Sigmoid colon (tissue), 4 donors: ENCODE measurements at regions not wholly inside any gene's neighbourhood (a gene's known extent, or its start where the extent isn't known, plus 50 kb on each side); places are given as distances from the start of the nearest gene placed in this dataset.

ENCODE experiments used
- POLR2AphosphoS5 ChIP-seq, 4 donors: sonication (generic); formaldehyde crosslinking; IDR thresholded peaks; one replicate each; pipeline ENCODE4 v1.6.1; 2017; ENCODE audit warnings: antibody characterized with exemption in 4 of 4
- TF ChIP-seq, protein P1 (sequence below), 4 experiments: fragments of 450-650 bp in 3 of 4; fragments of 200-600 bp in 1 of 4; IDR thresholded peaks; one replicate each; pipeline ENCODE4 v1.5.1; 2016 to 2019; ENCODE audit warnings: antibody characterized with exemption in 4 of 4, mild to moderate bottlenecking in 3 of 4, moderate library complexity in 2 of 4

DNA sequence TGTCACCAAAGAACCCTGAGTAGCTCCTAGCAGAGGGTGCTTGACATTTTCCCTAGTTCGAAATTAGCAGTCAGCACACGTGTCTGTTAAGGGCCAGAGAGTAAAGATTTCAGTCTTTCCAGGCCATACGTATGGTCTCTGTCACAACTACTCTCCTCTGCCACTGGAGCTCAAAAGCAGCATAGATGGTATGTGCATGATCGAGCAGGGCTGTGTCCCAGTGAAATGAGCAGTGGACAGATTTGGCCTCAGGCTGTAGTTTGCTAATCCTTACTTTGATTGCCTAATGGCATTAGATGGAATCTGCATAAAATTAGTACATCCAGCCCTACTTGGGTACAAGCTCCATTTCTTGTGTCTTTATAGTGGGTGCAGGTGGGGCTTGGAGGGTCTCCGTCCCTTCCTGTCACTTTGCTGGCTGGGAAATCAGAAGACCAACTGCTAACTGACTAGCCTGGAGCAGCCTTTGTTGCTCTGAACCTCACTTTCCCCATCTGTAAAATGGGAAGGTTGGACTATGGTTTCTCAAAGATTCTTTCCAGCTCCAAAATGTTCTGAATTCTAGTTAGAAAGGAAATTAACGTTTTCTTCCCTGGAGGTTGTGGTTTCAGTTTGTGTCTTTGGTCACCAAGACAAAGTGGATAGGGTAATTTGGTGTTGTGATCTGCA, 108.5 kb downstream of the GLI2 start:
- TF ChIP-seq, protein P1, sequence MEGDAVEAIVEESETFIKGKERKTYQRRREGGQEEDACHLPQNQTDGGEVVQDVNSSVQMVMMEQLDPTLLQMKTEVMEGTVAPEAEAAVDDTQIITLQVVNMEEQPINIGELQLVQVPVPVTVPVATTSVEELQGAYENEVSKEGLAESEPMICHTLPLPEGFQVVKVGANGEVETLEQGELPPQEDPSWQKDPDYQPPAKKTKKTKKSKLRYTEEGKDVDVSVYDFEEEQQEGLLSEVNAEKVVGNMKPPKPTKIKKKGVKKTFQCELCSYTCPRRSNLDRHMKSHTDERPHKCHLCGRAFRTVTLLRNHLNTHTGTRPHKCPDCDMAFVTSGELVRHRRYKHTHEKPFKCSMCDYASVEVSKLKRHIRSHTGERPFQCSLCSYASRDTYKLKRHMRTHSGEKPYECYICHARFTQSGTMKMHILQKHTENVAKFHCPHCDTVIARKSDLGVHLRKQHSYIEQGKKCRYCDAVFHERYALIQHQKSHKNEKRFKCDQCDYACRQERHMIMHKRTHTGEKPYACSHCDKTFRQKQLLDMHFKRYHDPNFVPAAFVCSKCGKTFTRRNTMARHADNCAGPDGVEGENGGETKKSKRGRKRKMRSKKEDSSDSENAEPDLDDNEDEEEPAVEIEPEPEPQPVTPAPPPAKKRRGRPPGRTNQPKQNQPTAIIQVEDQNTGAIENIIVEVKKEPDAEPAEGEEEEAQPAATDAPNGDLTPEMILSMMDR (IDR thresholded peaks at IDR 0.05), result no peak
- TF ChIP-seq POLR2AphosphoS5 (IDR thresholded peaks at IDR 0.05), result no peak
